CD4-positive, alpha-beta T cell (primary cell): ENCODE measurements at regions not wholly inside any gene's neighbourhood (a gene's known extent, or its start where the extent isn't known, plus 50 kb on each side); places are given as distances from the start of the nearest gene placed in this dataset.

ENCODE experiments used
- ATAC-seq: fragments of 200-7000 bp; cut with Tn5 transposase; one replicate; pipeline ENCODE4 v1.10.0; 2022; ENCODE audit warnings: mild to moderate bottlenecking; ENCODE audit not compliant: poor library complexity
- CTCF ChIA-PET: fragments of 350-600 bp; sonication (Branson Sonifier 250); formaldehyde crosslinking; loops from one replicate; lab custom pipeline; 2021; ENCODE audit warnings: antibody characterized with exemption, inconsistent platforms; lab: Charles Lee
- POLR2A ChIA-PET: fragments of 350-600 bp; sonication (Branson Sonifier 250); formaldehyde crosslinking; loops from one replicate; lab custom pipeline; 2021; ENCODE audit warnings: antibody characterized with exemption, inconsistent platforms; lab: Charles Lee
- DNase-seq, 14 experiments: peaks; one replicate each; pipeline ENCODE4 v3.0.0-alpha.2; 2013 to 2020; ENCODE audit warnings: mixed read lengths in 2 of 14
- H3K27ac ChIP-seq, 2 donors: one replicate each; pipeline versions ENCODE4 v1.5.1 to v1.7.0; 2013; ENCODE audit warnings: low read length in 2 of 2, low read depth in 1 of 2, mild to moderate bottlenecking in 1 of 2
- H3K27me3 ChIP-seq, 2 experiments: 1 replicate in 1 of 2; 2 replicates in 1 of 2; pipeline versions ENCODE4 v1.6.1 to v1.7.0; 2013; ENCODE audit warnings: low read length in 2 of 2, control low read depth in 1 of 2, mild to moderate bottlenecking in 1 of 2, moderate library complexity in 1 of 2; ENCODE audit not compliant: insufficient read depth in 2 of 2, control insufficient read depth in 1 of 2
- H3K36me3 ChIP-seq: one replicate; pipeline ENCODE4 v1.6.1; 2013; ENCODE audit warnings: low read length, control low read depth; ENCODE audit not compliant: insufficient read depth
- H3K4me1 ChIP-seq: one replicate; pipeline ENCODE4 v1.6.1; 2013; ENCODE audit warnings: low read length, control low read depth; ENCODE audit not compliant: insufficient read depth
- H3K4me3 ChIP-seq: one replicate; pipeline ENCODE4 v1.5.1; 2013; ENCODE audit warnings: mild to moderate bottlenecking, low read length, moderate library complexity
- H3K9me3 ChIP-seq, 2 experiments: 1 replicate in 1 of 2; 2 replicates in 1 of 2; pipeline versions ENCODE4 v1.6.1 to v1.7.0; 2013; ENCODE audit warnings: low read length in 2 of 2, mild to moderate bottlenecking in 2 of 2, control low read depth in 1 of 2, moderate library complexity in 1 of 2; ENCODE audit not compliant: control insufficient read depth in 1 of 2, insufficient read depth in 1 of 2
- H3K27ac Mint-ChIP-seq: one replicate; pipeline ENCODE4 v1.8.0; 2020; ENCODE audit warnings: mixed read lengths
- H3K27me3 Mint-ChIP-seq: one replicate; pipeline ENCODE4 v1.8.0; 2021; ENCODE audit warnings: mixed read lengths
- H3K36me3 Mint-ChIP-seq: one replicate; pipeline ENCODE4 v1.8.0; 2021; ENCODE audit warnings: low read depth, mixed read lengths
- H3K4me1 Mint-ChIP-seq: one replicate; pipeline ENCODE4 v1.8.0; 2021; ENCODE audit warnings: low read depth, mixed read lengths
- H3K4me3 Mint-ChIP-seq: one replicate; pipeline ENCODE4 v1.8.0; 2020; ENCODE audit warnings: mild to moderate bottlenecking, mixed read lengths
- H3K9me3 Mint-ChIP-seq: one replicate; pipeline ENCODE4 v1.8.0; 2020; ENCODE audit warnings: mixed read lengths
- intact Hi-C, 2 experiments: fragments of 100-400 bp; cut with DNase I in 1 of 2; cut with micrococcal nuclease in 1 of 2; formaldehyde crosslinking; loops; one replicate each; pipeline versions ENCODE4 v1.15.1 to v1.9.0; 2023 to 2025; cut with DNase I, micrococcal nuclease
- TF ChIP-seq, protein P1 (sequence below): fragments of 200-600 bp; IDR thresholded peaks from one replicate; pipeline ENCODE4 v1.8.0; 2022; ENCODE audit warnings: antibody characterized with exemption, mild to moderate bottlenecking

DNA sequence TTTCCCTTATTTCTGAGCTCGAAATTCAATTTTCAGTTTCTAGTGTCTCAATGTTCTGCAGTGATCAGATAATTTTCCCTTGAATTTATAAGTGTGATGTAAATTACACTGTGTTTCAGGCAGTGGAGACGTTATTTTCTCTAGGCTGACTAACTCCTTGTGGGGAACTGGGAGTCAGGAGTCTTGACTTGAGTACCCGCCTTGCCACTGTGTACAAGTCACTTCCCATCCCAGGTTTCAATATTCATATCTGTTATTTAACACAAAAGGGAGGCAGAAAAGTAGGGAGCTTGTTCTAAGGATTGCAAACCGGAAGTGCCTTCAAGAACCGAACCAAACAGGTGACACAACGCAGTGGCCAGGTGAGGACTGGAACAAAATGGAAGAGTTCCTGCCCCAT, 196.5 kb downstream of the MEX3B start:
- DNase-seq (no peak), ATAC-seq (no peak)
- Mint-ChIP-seq H3K9me3 (no peaks in the 10 kb centered on the region), H3K27ac (no peak overlapping the region), H3K36me3 (no peaks in the 10 kb centered on the region), H3K27me3 (no peaks in the 10 kb centered on the region), H3K4me3 (no peak overlapping the region), H3K4me1 (no peaks in the 10 kb centered on the region)
- H3K9me3 ChIP-seq, result no peaks in the 10 kb centered on the region
- no peaks in the 10 kb centered on the region for H3K4me1 ChIP-seq
- POLR2A ChIA-PET, result no interaction called here
- peaks cover 0 to 3% of the 10 kb centered on the region in 2 experiments for H3K27me3 ChIP-seq
- CTCF ChIA-PET, result no interaction called here
- H3K27ac ChIP-seq, result no peak overlapping the region
- intact Hi-C loops, result no loop called here
- no peak overlapping the region for H3K4me3 ChIP-seq
- TF ChIP-seq, protein P1, sequence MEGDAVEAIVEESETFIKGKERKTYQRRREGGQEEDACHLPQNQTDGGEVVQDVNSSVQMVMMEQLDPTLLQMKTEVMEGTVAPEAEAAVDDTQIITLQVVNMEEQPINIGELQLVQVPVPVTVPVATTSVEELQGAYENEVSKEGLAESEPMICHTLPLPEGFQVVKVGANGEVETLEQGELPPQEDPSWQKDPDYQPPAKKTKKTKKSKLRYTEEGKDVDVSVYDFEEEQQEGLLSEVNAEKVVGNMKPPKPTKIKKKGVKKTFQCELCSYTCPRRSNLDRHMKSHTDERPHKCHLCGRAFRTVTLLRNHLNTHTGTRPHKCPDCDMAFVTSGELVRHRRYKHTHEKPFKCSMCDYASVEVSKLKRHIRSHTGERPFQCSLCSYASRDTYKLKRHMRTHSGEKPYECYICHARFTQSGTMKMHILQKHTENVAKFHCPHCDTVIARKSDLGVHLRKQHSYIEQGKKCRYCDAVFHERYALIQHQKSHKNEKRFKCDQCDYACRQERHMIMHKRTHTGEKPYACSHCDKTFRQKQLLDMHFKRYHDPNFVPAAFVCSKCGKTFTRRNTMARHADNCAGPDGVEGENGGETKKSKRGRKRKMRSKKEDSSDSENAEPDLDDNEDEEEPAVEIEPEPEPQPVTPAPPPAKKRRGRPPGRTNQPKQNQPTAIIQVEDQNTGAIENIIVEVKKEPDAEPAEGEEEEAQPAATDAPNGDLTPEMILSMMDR, result no peak
- no peaks in the 10 kb centered on the region for H3K36me3 ChIP-seq

DNA sequence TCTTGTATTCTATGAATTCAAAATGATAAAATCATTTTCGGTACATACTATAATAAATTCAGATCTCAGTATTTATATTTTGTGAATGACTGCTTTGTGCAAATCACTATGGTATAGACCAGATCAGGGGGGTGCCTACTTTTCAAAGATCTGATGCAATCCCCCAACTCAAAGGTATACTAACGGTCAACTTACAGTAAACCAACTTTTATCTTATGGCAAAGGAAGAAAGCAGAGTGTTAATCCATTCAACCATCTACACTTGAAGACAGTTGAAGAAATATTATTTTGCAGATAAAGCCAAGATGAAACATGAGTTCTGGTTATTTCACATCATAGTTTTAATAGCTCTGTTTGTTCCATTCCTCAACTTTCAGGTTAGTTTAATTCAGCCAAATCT, 197.1 kb downstream of the MEX3B start:
- Mint-ChIP-seq H3K27me3 (no peaks in the 10 kb centered on the region), H3K36me3 (no peaks in the 10 kb centered on the region), H3K4me1 (no peaks in the 10 kb centered on the region), H3K4me3 (no peak overlapping the region), H3K9me3 (no peaks in the 10 kb centered on the region), H3K27ac (no peak overlapping the region)
- H3K4me3 ChIP-seq, result no peak overlapping the region
- H3K9me3 ChIP-seq, result no peaks in the 10 kb centered on the region
- no peaks in the 10 kb centered on the region for H3K4me1 ChIP-seq
- POLR2A ChIA-PET, result no interaction called here
- no peak for ATAC-seq
- H3K27ac ChIP-seq, result no peak overlapping the region
- H3K27me3 ChIP-seq, result peaks cover 0 to 3% of the 10 kb centered on the region in 2 experiments
- CTCF ChIA-PET, result no interaction called here
- DNase-seq, result no peak
- TF ChIP-seq, protein P1, result no peak
- H3K36me3 ChIP-seq, result no peaks in the 10 kb centered on the region
- intact Hi-C loops, result no loop called here

GRCh38 chr15:81843757-81844407, 201.9 kb downstream of the MEX3B start:
- Mint-ChIP-seq H3K9me3 (no peaks in the 10 kb centered on the region), H3K4me1 (no peaks in the 10 kb centered on the region), H3K27ac (no peak overlapping the region), H3K4me3 (no peak overlapping the region), H3K36me3 (no peaks in the 10 kb centered on the region), H3K27me3 (no peaks in the 10 kb centered on the region)
- DNase-seq, result no peak
- H3K27ac ChIP-seq, result no peak overlapping the region
- POLR2A ChIA-PET, result no interaction called here
- intact Hi-C loops, result no loop called here
- no peaks in the 10 kb centered on the region for H3K36me3 ChIP-seq
- no peak for ATAC-seq
- H3K9me3 ChIP-seq, result no peaks in the 10 kb centered on the region
- no peak overlapping the region for H3K4me3 ChIP-seq
- TF ChIP-seq, protein P1, result no peak
- no peaks in the 10 kb centered on the region for H3K27me3 ChIP-seq
- H3K4me1 ChIP-seq, result no peaks in the 10 kb centered on the region
- CTCF ChIA-PET, result no interaction called here
